ENCODE measurements at regions not wholly inside any gene's neighbourhood (a gene's known extent, or its start where the extent isn't known, plus 50 kb on each side); places are given as distances from the start of the nearest gene placed in this dataset.

- TF ChIP-seq EZH2 (IDR thresholded peaks at IDR 0.05; ENCODE audit: borderline replicate concordance, low read depth, low read length, poor library complexity, severe bottlenecking) (no peak), CTCF (conservative IDR thresholded peaks at IDR 0.05; ENCODE audit: low read depth, low read length) (no peak)
- Histone ChIP-seq H3K4me1 (ENCODE audit: insufficient read depth, low read length, poor library complexity, severe bottlenecking) (no peaks in the 10 kb centered on the region), H3K9me3 (ENCODE audit: low read depth, low read length, poor library complexity, severe bottlenecking) (no peaks in the 10 kb centered on the region), H3K36me3 (ENCODE audit: insufficient read depth, low read length, poor library complexity, severe bottlenecking) (no peaks in the 10 kb centered on the region), H3K27ac (ENCODE audit: low read depth, low read length, poor library complexity, severe bottlenecking) (no peak overlapping the region), H3K27me3 (replicated peaks; ENCODE audit: insufficient read depth, low read depth, low read length, poor library complexity) (no peaks in the 10 kb centered on the region), H3K4me3 (ENCODE audit: low read depth, low read length, poor library complexity, severe bottlenecking) (no peak overlapping the region)
- ChIA-PET POLR2A (ENCODE audit: low non-redundant PET) (no interaction called here), CTCF (no interaction called here)
- no peak for DNase-seq (ENCODE audit: low spot score)
- intact Hi-C loops (cut with micrococcal nuclease; ENCODE audit: unreplicated experiment) = no loop called here
- BruUV-seq (replicated peaks) = no TSS peak
Measured at GRCh38 chr7:88477976-88478375, 171.3 kb upstream of the STEAP4 start.

DNA sequence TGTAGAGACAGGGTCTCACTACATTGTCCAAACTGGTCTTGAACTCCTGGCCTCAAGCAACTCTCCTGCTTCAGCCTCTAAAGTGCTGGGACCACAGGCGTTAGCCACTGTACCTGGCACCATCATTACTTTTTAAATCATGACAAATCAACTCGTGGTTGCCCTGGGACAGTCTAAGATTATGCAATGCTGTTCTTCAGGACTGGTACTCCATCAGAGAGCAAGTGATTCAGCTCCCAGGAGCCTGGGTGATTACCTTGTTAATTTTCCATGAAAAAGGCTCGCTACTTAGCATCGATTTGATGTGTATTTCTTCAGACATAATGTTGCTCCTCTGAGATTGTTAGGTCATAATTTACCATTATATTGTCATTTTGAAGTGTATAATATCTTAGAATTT lies 158.9 kb upstream of the STEAP4 start:
- DNase-seq (ENCODE audit: low spot score) = no peak
- POLR2A ChIA-PET (ENCODE audit: low non-redundant PET) = no interaction called here

GRCh38 chr7:88462799-88463198 lies 156.1 kb upstream of the STEAP4 start:
- no peak for TF ChIP-seq EZH2 (IDR thresholded peaks at IDR 0.05; ENCODE audit: borderline replicate concordance, low read depth, low read length, poor library complexity, severe bottlenecking)
- no peak for TF ChIP-seq CTCF (conservative IDR thresholded peaks at IDR 0.05; ENCODE audit: low read depth, low read length)
- H3K4me1 ChIP-seq (ENCODE audit: insufficient read depth, low read length, poor library complexity, severe bottlenecking) = peaks cover 3% of the 10 kb centered on the region
- ChIA-PET POLR2A (ENCODE audit: low non-redundant PET) (no interaction called here), CTCF (no interaction called here)
- intact Hi-C loops (cut with micrococcal nuclease; ENCODE audit: unreplicated experiment) = no loop called here
- no TSS peak for BruUV-seq (replicated peaks)
- H3K9me3 ChIP-seq (ENCODE audit: low read depth, low read length, poor library complexity, severe bottlenecking) = no peaks in the 10 kb centered on the region
- no peaks in the 10 kb centered on the region for H3K36me3 ChIP-seq (ENCODE audit: insufficient read depth, low read length, poor library complexity, severe bottlenecking)
- no peak overlapping the region for H3K4me3 ChIP-seq (ENCODE audit: low read depth, low read length, poor library complexity, severe bottlenecking)
- H3K27me3 ChIP-seq (replicated peaks; ENCODE audit: insufficient read depth, low read depth, low read length, poor library complexity) = no peaks in the 10 kb centered on the region
- H3K27ac ChIP-seq (ENCODE audit: low read depth, low read length, poor library complexity, severe bottlenecking) = no peak overlapping the region
- no peak for DNase-seq (ENCODE audit: low spot score)

More for the DNA sequence above, 158.9 kb upstream of the STEAP4 start:
- H3K9me3 ChIP-seq (ENCODE audit: low read depth, low read length, poor library complexity, severe bottlenecking) = no peaks in the 10 kb centered on the region
- intact Hi-C loops (cut with micrococcal nuclease; ENCODE audit: unreplicated experiment) = no loop called here
- no peak for TF ChIP-seq CTCF (conservative IDR thresholded peaks at IDR 0.05; ENCODE audit: low read depth, low read length)
- H3K4me3 ChIP-seq (ENCODE audit: low read depth, low read length, poor library complexity, severe bottlenecking) = no peak overlapping the region
- no TSS peak for BruUV-seq (replicated peaks)
- H3K36me3 ChIP-seq (ENCODE audit: insufficient read depth, low read length, poor library complexity, severe bottlenecking) = no peaks in the 10 kb centered on the region
- CTCF ChIA-PET = no interaction called here
- no peaks in the 10 kb centered on the region for H3K4me1 ChIP-seq (ENCODE audit: insufficient read depth, low read length, poor library complexity, severe bottlenecking)
- no peak overlapping the region for H3K27ac ChIP-seq (ENCODE audit: low read depth, low read length, poor library complexity, severe bottlenecking)
- no peaks in the 10 kb centered on the region for H3K27me3 ChIP-seq (replicated peaks; ENCODE audit: insufficient read depth, low read depth, low read length, poor library complexity)

All from A673 (cell line).